ENCODE measurements at regions not wholly inside any gene's neighbourhood (a gene's known extent, or its start where the extent isn't known, plus 50 kb on each side); places are given as distances from the start of the nearest gene placed in this dataset.

- no peak for DNase-seq
Measured at GRCh38 chr15:98143116-98143515, 182.6 kb downstream of the ARRDC4 start.

DNA sequence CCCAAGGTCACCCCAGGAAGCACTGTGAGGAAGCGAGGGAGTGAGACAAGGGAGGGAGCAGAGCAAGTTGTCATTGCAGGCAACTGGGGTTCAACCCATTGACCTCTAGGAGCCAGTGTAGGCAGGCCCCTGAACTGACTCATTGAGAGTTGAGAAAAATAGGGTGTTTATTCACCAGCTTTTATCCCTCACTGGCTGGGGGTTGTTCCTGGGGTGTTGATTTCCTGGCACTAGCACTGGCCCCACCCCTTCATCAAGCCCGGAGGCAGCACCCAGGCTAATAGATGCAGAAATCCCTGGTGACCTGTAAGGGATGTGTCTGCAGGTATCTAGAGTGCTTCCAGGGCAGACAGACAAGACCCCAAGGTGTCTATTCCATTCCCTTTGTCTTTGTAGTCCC, 183.9 kb downstream of the ARRDC4 start:
- no peak for DNase-seq

DNA sequence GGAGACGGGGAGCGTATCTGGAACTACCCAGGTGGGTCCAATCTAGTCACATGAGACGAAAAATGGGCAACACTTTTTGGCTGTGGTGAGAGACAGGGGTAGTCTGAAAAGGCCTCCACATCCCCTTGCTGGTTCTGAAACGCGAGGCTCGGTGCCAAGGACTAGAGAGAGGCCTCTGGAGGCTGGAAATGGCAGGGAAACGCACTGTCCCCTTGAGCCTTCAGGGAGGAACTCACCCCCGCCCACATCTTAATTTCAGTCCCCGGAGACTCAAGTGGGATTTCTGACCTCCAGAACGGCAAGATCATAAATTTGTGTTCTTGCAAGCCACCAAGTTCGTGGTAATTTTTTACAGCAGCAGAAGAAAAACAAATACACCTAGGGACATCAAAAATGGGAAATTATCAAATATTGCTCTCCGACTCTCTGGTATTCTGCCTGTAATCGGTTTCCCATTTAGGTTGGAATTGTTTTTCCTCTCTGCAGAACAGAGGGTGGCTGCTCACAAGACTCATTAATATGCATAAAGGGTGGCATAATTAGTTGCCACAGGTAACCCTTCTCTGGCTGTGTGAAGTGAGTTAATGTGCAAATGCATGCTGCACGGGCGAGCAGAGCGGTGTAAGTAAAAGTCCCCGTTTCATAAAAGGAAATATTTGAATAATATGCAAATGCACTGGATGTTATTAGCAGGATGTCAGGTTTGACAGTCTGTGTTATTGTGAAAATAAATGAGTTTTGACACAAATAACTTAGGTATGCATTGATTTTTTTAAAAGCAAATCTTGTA, 185.7 kb downstream of the ARRDC4 start:
- DNase-seq: no peak

- DNase-seq: no peak
Measured at GRCh38 chr15:98147415-98147814, 186.9 kb downstream of the ARRDC4 start.

DNA sequence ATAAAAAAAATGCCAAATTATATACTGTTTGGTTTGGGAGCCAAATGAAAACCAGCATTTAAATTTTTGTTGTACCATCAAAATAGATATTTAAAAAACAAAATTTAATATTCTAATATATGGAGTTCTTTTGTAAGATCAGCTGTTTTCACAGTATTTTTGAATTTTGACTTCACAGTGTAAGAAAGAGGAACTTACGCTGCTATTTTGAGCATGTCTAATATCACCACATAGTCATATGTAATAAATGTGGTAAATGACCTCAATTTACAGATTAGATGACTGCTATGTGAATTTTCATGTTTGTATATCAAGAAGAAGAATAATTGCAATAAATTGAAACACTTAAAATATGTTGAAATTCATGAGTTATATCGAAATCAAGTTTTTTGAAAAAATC, 189.6 kb downstream of the ARRDC4 start:
- DNase-seq: no peak

DNA sequence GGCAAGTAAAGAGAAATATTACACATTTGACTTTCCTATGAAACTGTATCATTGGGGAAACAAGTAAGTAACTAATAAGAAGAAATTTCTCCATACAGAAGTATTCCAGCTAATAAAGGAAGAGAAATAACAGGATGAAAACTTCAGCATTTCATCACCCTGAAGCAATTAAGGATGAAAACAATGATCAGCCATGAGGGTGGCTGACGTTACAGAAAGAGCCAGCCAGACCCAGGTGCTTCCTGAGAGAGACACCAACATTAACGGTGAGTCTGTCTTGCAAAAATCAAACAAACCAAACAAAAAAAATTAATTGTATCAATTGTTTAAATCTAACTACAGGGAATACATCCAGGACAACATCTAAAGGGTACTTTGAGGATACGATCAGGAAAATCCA, 190.0 kb downstream of the ARRDC4 start:
- no peak for DNase-seq

- DNase-seq: no peak
Measured at GRCh38 chr15:98151096-98151495, 190.6 kb downstream of the ARRDC4 start.

DNA sequence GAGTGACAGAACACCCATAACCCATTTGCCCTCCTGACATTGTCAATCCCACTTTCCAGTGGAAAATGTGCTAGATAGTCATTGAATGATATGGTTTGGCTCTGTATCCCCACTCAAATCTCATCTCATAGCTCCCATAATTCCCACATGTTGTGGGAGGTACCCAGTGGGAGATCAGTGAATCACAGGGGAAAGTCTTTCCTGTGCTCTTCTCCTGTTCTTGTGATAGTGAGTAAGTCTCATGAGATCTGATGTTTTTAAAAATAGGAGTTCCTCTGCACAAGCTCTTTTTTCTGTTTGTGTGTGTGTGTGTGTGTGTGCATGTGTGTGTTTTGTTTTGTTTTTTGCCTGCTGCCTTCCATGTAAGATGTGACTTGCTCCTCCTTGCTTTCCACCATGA, 191.7 kb downstream of the ARRDC4 start:
- DNase-seq: no peak

GRCh38 chr15:98154863-98155262, 194.4 kb downstream of the ARRDC4 start:
- DNase-seq: no peak

GRCh38 chr15:98155356-98155755, 194.9 kb downstream of the ARRDC4 start:
- no peak for DNase-seq

DNA sequence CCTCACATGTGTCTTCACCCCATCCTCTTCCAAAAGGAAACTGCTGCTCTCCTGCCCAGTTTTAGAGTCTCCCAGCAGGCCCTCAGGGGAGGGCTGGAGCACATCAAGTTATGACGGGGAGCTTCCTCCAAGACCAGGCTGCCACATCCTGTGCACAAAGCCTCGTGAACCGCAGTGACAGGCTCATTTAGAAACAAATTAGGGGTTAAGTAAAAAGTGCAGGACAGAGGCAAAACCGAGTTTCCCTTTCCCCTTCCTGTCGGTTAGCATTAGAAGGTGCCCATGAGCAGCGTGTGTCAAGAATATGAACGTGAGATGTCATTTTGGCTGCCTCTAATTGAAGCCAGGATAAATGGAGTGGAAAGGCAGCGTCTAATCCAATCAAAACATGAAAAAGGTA, 199.7 kb downstream of the ARRDC4 start:
- no peak for DNase-seq

GRCh38 chr15:98163319-98164045, 203.0 kb downstream of the ARRDC4 start:
- DNase-seq: no peak

DNA sequence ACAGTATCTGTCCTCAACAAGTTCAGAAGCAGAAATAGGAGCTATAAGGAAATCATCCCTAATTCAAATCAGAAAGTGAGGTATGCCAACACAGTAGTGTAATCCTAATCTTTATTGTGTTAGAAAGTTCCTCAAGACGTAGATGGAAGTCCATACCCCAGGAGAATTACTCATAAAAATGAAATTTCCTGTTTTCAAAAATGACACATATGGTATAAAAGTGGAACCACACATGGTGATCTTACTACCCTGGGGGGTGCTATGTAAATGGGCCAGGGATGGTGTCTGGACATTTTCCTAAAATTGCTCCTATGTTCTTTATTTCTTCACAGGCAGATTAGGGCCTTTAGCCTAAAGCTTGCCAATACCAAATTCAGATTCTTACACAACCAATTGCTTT, 204.1 kb downstream of the ARRDC4 start:
- DNase-seq: no peak

DNA sequence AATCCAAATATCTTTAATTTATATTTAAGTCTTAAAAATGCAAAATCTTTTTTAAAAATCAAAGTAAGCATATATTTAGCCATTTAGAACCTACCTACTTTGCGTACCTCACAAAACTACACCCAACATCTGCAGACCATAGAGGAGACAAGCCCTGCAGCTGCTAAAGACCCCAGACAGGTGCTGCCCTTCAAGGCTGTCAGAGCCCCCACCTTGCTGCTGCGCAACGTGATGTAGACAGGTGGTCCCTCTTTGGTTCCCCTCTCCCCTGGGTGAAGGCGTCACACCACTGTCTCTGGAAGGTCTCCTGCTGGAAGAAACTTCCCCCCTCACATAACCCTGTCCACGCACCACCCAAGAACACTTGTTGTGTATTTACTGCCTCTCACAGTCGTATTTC, 204.5 kb downstream of the ARRDC4 start:
- no peak for DNase-seq

GRCh38 chr15:98167722-98168268, 207.3 kb downstream of the ARRDC4 start:
- no peak for DNase-seq

- DNase-seq: no peak
Measured at GRCh38 chr15:98169551-98169950, 209.0 kb downstream of the ARRDC4 start.

DNA sequence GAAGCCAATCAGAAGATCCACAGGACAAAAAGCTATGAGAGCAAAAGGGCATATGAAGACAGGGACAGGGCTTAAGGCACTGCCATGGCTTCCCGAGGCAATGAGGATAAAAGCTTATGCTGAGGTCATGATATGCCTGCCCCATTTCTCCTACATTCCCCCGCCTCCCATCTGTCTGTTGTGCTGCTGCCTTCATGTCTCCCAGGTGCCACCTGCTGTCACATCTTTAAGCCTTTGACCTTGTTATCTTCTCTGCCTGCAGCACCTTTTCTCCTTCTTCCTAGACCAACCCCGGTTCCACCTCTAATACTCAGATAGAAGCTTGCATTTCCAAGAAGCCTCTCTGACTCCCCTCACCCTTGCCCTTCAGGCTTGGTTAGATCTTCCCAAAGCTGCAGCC, 213.8 kb downstream of the ARRDC4 start:
- DNase-seq: no peak

DNA sequence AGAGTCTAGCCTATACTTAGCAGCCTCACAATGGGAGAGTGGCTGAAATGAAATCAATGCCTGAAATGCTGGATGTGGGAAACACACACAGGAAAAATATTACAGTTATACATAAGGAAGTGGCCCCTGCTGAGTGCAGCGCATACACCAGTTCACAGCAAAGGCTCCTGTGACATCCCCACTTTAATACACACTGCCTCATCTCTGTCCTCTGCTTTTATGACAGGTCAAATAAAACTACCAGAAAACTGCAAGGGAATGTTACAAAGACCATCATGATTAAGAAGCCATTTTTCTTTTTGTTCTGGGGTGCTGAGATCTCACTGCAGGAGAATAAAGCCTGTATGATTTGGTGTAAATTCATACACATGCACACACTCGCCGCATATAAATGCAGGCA, 214.3 kb downstream of the ARRDC4 start:
- no peak for DNase-seq

DNA sequence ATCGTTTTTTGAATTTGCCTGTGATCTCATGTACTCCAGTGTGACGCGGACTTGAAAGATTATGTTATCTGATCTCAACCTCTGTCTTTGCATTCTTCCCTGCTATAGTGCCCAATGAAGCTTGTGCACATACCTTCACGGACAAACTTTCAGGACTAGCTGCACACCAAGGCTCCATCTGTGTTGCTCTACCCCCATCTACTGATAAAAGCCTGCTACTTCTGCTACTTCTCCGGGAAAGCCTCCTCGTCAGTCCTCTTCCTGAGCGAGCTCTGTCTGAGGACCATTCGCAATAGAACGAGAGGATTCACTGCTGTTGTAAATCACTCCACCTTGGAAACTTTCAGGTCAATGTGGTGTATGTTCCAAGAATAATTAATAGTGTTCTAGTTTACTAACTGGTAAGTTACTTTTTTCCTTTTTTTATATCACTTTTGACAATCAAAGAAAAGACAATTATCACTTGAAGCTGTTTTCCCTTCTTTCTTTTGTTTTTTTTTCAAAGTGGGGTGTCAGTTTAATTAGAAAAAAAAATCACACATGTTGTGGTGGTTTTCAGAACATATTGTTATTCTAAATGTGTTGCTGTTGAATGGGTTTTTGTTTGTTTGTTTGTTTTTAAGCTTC, 217.6 kb downstream of the ARRDC4 start:
- DNase-seq: peak in 30 of 56 donors; percentile 2 to 47 (median 12)

DNA sequence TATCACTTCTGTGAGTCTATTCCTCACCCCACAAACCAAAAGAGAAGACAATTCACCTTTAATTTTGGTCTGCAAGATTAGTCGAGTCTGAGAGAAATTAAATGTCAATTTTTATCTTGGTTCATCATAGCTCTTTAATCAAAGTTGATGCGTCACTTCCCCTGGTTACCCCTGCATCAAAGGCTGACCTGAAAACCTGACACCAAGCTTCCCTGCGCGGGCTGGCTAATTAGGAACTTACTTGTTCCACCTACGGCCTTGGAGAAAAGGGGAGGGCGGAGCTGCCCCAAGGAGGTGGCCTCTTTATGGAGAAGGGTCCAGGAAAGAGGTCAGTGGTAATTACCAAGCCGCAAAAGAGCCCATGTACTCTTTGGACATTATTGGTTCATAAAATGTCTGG, 218.4 kb downstream of the ARRDC4 start:
- no peak for DNase-seq

- no peak for DNase-seq
Measured at GRCh38 chr15:98187549-98187948, 227.0 kb downstream of the ARRDC4 start.

DNA sequence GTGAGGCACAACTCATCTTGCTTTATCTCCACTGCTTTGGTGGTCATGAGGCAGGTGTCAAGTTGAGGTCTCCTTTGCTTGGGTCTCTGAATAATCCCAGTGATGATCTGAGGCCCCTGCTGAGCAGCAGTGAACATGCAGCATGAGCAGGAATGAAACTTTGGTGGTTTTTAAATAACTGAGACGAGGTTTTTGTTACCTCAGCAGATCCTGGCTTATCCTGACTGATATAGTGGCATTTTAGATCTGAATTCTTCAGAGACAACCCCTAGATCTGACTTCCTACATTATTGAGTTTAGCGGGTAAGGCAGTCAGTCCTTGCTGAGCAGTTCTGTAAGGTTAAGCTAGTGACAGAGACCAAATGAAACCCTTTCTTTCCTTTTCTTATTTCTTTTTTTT, 230.4 kb downstream of the ARRDC4 start:
- DNase-seq: no peak

Data from amygdala (tissue), 56 donors.